Mammary epithelial cell (primary cell): ENCODE measurements at regions not wholly inside any gene's neighbourhood (a gene's known extent, or its start where the extent isn't known, plus 50 kb on each side); places are given as distances from the start of the nearest gene placed in this dataset.

Source experiments
- CTCF ChIP-seq, 2 donors: IDR thresholded peaks in 1 of 2; conservative IDR thresholded peaks in 1 of 2; 2 replicates each; pipeline ENCODE4 v1.5.1; 2011 to 2012; ENCODE audit warnings: inconsistent platforms in 2 of 2, low read length in 2 of 2, mild to moderate bottlenecking in 2 of 2, control low read depth in 1 of 2, low read depth in 1 of 2; ENCODE audit not compliant: insufficient read depth in 1 of 2; ENCODE audit errors: extremely low read depth in 1 of 2
- EZH2 ChIP-seq: IDR thresholded peaks from 2 replicates; pipeline ENCODE4 v1.6.1; 2012; ENCODE audit warnings: low read length, inconsistent platforms, borderline replicate concordance

DNA sequence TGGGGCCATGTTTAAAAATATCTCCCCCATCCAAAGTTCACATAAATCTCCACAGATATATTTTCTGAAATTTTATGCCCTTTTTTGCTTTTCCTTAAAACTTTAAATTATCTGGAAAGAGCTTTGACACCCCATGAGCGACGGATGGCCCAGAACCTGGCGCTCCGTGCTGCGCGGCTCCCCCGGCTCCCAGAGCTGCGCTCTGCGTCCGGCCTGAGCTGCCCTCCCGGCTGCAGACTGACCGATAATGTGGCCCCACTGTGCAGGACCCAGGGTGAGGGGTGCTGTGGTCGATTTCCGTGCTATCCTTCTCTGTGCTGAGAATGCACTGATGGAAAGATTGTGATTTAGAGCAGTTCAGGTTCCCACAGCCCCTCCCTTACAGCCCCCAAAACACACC, 292.3 kb upstream of the IRX4 start:
- TF ChIP-seq EZH2 (no peak), CTCF (conservative IDR thresholded peaks at IDR 0.05 in 1 of 2, IDR thresholded peaks at IDR 0.05 in 1 of 2; ENCODE audit: extremely low read depth in 1 of 2, insufficient read depth in 1 of 2, low read depth in 1 of 2, low read length in 2 of 2) (no peak)
